Non-pigmented ciliary epithelial cell (primary cell): ENCODE measurements at regions not wholly inside any gene's neighbourhood (a gene's known extent, or its start where the extent isn't known, plus 50 kb on each side); places are given as distances from the start of the nearest gene placed in this dataset.
"Not testable (repeated sequence)": the region's sequence is repeated elsewhere in the genome, so short reads cannot be mapped to it uniquely, and the experiment has no call there.

Source experiments
- DNase-seq: peaks from one replicate; pipeline ENCODE4 v3.0.0-alpha.2; 2010; ENCODE audit warnings: low read depth

GRCh38 chr1:222037720-222038119, 295.8 kb upstream of the DUSP10 start:
- no peak for DNase-seq

- peak; percentile 23 for DNase-seq
Measured at GRCh38 chr1:222034790-222035189, 292.9 kb upstream of the DUSP10 start.

GRCh38 chr1:222033450-222033849, 291.6 kb upstream of the DUSP10 start:
- no peak for DNase-seq

- no peak for DNase-seq
Measured at GRCh38 chr1:222031318-222031717, 289.4 kb upstream of the DUSP10 start.

GRCh38 chr1:222028676-222029075, 286.8 kb upstream of the DUSP10 start:
- DNase-seq: no peak

- no peak for DNase-seq
Measured at GRCh38 chr1:222028116-222028515, 286.2 kb upstream of the DUSP10 start.

- no peak for DNase-seq
Measured at GRCh38 chr1:222026280-222026679, 284.4 kb upstream of the DUSP10 start.

- no peak for DNase-seq
Measured at GRCh38 chr1:222023025-222023424, 281.1 kb upstream of the DUSP10 start.

- no peak for DNase-seq
Measured at GRCh38 chr1:222021129-222021528, 279.2 kb upstream of the DUSP10 start.

GRCh38 chr1:222020553-222020952, 278.7 kb upstream of the DUSP10 start:
- DNase-seq: no peak

- DNase-seq: no peak
Measured at GRCh38 chr1:222019029-222019428, 277.1 kb upstream of the DUSP10 start.

GRCh38 chr1:222018041-222018440, 276.2 kb upstream of the DUSP10 start:
- DNase-seq: no peak

- no peak for DNase-seq
Measured at GRCh38 chr1:222015686-222016085, 273.8 kb upstream of the DUSP10 start.

- no peak for DNase-seq
Measured at GRCh38 chr1:222014001-222014400, 272.1 kb upstream of the DUSP10 start.

GRCh38 chr1:222012816-222013215, 270.9 kb upstream of the DUSP10 start:
- DNase-seq: no peak

GRCh38 chr1:222010306-222010705, 268.4 kb upstream of the DUSP10 start:
- DNase-seq: no peak

GRCh38 chr1:222009105-222009730, 267.3 kb upstream of the DUSP10 start:
- no peak for DNase-seq

- DNase-seq: no peak
Measured at GRCh38 chr1:222006715-222007114, 264.8 kb upstream of the DUSP10 start.

- no peak for DNase-seq
Measured at GRCh38 chr1:222004784-222005183, 262.9 kb upstream of the DUSP10 start.

GRCh38 chr1:222004034-222004433, 262.1 kb upstream of the DUSP10 start:
- DNase-seq: no peak

GRCh38 chr1:222002503-222002902, 260.6 kb upstream of the DUSP10 start:
- DNase-seq: no peak

- no peak for DNase-seq
Measured at GRCh38 chr1:222000131-222000530, 258.2 kb upstream of the DUSP10 start.

- DNase-seq: no peak
Measured at GRCh38 chr1:221998781-221999180, 256.9 kb upstream of the DUSP10 start.

- no peak for DNase-seq
Measured at GRCh38 chr1:221998186-221998612, 256.3 kb upstream of the DUSP10 start.

- not testable (repeated sequence) for DNase-seq
Measured at GRCh38 chr1:221997012-221997411, 255.1 kb upstream of the DUSP10 start.
